GM21367 (cell line): ENCODE measurements at regions not wholly inside any gene's neighbourhood (a gene's known extent, or its start where the extent isn't known, plus 50 kb on each side); places are given as distances from the start of the nearest gene placed in this dataset.
A peak's percentile ranks its signal among the peaks of the same experiment; 100 is the strongest.

Experiments
- ATAC-seq: cut with Tn5 transposase; IDR thresholded peaks from one replicate; pipeline ENCODE4 v1.9.1; 2021; ENCODE audit not compliant: unreplicated experiment

DNA sequence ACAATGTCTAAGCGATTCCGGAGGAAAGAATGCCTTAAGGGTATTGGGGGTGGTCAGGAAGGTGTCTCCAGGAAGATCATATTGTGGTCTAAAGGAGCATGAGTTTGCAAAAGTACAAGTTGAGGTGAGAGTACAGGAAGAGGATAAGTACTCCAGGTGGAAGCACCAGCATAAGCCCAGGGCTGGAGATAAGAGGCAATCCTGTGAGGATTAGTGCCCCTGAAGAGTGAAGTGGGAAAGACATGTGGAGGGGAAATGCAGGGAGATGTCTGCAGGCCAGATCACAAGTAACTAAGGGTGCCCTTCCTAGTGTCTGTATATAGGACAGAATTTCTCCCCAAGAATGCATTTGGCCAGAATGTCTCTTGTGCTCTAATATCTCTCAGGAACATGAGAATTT is 188.3 kb upstream of the DPT start:
- no peak for ATAC-seq

GRCh38 chr1:168917796-168918195 is 188.7 kb upstream of the ATP1B1 start:
- ATAC-seq: no peak

GRCh38 chr1:168918860-168919741 is 187.4 kb upstream of the ATP1B1 start:
- ATAC-seq: no peak

DNA sequence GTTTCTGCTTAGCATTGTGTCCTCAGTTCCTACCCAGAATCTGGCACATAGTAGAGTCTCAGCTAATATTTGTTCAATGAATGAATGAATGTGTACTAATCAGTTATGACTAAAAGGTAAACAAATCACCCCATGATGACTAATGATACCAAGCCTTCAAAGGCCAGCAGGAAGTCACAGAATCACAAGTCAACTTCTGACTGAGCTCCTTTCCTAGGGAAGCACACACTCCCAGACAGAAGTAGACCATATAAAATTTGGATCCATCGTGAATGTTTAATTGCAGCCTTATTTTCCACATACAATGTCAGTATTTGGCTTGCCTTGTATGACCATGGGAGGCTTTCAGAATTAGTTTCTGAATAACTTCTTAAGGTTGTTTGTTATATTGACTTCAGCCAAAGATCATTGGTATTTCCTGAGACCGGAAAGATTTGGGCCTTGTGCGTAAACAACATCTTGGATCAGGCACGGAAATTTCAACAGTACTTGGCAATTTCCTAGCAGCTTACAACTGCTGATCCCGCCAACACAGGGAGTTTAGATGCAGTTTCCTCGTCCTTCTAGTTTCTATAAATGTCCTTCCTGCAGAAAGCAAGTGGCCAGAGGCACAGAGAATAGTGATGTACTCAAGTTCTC is 185.9 kb upstream of the ATP1B1 start:
- ATAC-seq: no peak

DNA sequence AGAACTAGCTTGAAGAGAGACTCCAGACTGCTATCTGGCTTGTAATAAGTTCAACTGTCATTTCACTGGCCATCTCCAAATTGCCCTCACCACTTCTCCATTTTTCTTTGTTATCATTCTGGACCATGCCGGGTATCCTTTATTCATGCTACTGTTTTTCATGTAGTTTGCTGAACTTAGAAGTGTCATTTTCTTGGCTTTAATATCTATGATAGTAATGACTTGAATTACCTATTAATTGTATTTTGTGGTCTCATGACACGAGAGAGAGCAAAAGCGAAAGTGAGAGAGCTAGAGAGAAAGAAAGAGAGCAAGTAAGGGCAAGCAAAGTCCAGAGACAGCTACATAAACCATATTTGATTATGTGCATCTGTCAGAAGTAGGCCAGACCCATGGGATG is 184.9 kb upstream of the ATP1B1 start:
- peak; percentile 53 for ATAC-seq

GRCh38 chr1:168923521-168924136 is 182.9 kb upstream of the ATP1B1 start:
- ATAC-seq: no peak

GRCh38 chr1:168924976-168925375 is 181.5 kb upstream of the ATP1B1 start:
- ATAC-seq: no peak

- ATAC-seq: no peak
Measured at GRCh38 chr1:168926236-168926635, 180.3 kb upstream of the ATP1B1 start.

DNA sequence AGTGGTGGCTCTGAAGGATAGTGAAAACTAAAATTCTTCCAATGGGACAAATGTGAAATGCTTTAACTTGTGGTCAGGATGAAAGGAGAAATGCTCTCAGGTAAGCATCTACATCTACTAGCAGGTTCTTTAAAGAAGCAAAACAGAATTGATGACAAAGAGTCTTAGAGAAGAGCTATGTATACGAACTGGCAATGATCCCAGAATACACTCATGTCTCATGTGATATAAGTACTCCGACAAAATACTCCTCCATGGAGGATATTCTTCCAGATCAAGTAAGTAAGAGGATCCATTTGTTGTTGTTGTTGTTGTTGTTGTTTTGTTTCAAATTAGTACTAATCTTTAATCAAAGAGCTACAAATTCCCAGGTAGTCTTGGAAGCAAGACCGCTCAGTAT is 174.0 kb upstream of the ATP1B1 start:
- no peak for ATAC-seq

DNA sequence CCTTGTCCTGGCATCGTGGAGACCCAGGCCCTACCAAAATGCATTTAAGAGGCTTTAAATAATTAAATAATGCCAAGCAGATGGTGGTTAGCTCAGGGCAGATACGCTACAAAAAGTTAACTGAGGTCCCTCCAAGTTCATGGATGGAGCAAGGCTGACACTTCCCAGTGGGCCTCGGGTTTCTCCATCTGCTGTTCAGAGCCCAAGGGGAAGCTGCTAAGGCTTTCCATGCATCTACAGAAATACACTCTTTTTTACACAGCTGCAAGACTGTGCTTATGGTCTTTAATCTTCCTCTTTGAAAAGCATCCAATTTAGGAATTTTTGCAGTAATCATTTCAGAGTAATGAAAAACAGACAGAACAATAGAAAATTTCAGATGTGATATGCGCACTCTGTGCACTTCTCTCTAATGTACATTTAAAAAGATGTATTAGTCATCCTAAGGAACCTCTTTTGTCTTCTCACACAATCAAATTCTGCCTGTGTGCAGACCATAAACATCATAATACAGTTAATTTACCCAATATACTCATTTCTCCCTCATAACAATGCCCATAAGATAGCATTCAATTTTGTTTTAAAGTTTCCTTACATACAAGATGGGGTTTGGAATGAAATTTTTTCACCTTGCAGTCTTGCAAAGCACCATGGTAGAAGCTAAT is 173.2 kb upstream of the ATP1B1 start:
- no peak for ATAC-seq

GRCh38 chr1:168939110-168939946 is 167.2 kb upstream of the ATP1B1 start:
- ATAC-seq: no peak

DNA sequence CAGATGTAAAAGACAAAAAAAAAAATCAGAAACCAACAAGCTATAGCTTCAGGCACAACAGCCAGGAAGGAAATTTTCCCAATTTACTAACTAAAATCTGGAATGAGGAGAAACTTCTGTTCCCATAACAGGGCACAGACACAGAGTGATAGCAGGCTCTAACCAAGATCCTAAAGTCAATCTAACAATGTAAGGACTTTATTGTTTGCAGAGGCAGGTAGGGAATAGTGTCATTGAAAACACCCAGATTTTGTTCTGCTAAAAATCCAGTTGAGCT is 166.6 kb upstream of the ATP1B1 start:
- ATAC-seq: no peak

DNA sequence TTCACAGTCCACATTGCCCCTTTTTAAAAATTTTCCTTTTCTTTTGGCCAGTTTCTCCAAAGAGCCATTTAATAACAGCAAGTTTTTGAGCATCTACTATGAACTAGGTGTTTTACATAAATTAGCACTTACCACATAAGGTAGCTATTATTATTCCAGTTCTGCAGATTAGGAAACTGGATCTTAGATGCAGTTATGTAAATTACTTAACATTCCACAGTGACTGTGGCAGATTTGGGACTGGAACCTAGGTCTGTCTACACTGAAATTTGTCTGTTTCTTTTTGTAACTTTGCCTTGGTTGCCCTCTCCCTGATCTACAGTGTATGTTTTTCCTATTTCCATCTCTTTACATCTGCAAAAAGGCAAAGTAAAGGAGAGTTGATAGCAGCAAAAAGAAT is 164.8 kb upstream of the ATP1B1 start:
- ATAC-seq: no peak

DNA sequence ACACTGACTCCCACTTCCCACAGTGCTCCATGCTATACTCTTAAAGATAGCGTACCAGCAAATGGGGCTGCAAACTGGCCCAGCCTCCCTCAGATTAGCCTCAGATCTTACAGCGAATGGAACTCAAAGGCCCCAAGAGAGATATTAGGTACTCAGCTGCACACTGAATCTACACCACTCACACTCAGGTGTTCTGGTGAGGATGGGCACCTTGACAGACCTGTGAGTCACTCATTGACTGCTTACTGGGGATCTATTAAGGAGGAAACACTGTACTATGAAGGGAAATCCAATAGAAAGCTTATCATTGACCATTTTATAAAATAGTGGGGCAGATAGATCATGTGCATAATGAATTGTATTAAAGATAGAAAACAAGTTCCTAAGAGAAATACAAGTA is 164.3 kb upstream of the ATP1B1 start:
- ATAC-seq: no peak

GRCh38 chr1:168945870-168946269 is 160.6 kb upstream of the ATP1B1 start:
- ATAC-seq: no peak

GRCh38 chr1:168947041-168947440 is 159.4 kb upstream of the ATP1B1 start:
- no peak for ATAC-seq

- ATAC-seq: no peak
Measured at GRCh38 chr1:168949672-168950071, 156.8 kb upstream of the ATP1B1 start.

DNA sequence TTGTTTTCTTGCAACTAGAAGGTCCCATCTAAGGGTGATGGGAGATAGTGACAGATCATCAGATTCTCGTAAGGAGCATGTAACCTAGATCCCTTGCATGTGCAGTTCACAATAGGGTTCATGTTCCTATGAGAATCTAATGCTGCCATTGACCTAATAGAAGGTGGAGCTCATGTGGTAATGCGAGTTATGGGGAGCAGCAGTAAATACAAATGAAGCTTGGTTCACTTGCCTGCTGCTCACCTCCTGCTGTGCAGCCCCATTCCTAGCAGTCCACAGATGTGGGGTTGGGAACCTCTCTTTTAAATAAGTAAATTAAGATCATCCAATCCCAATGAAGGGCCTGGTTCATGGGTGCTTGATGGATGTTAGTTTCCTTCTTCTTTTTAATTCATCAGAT is 148.7 kb upstream of the ATP1B1 start:
- no peak for ATAC-seq

DNA sequence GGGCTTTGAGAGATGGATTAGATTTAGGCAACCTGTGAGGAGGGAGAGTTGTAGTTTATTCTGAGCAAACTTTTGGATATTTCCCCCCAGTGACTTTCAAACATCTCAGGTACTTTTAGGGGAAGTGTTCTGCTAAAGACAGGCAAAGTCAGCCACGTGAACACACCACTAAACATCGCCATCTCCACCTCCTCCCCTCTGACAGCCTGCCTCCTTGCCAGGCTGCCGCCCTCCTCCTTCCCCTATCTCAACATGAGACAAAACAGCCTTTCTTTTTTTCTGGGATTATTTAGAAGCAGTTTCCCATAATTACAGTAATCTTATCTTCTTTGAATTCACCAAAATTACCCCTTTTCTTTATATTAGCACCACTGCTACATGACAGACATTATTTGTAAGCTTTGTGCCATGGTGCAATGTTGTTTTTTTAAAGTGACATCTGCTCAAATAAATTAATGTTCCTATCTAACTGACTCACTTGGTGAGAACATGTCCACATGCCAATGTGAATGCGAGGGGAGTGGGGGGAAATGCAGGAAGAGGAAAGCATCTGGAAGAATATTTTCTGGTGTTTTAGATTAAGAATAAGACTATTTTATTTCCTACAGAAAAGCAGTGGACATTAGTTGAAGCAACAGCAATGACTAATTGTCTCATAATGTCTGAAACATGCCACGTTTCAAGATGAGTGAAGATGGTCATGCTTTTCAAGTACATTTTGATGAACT is 147.8 kb upstream of the ATP1B1 start:
- no peak for ATAC-seq

DNA sequence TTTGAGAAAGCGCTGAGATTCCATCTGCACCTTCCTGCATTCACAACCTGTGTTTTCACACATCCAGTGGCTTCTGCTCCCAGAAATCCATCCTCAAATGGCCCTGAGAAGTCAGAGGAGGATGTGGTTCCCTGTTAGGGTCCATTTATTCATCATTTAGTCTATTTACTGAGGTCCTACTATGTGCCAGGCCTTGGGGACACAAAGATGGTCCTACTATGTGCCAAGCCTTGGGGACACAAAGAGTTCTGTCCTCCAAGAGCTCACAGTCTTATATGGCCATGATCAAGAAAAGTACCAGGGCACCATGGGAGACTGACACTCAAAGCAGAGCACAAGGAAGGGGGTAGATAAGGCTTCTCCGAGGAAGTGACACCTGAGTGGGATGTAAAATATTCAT is 147.1 kb upstream of the ATP1B1 start:
- no peak for ATAC-seq
